ENCODE measurements at regions not wholly inside any gene's neighbourhood (a gene's known extent, or its start where the extent isn't known, plus 50 kb on each side); places are given as distances from the start of the nearest gene placed in this dataset.

DNA sequence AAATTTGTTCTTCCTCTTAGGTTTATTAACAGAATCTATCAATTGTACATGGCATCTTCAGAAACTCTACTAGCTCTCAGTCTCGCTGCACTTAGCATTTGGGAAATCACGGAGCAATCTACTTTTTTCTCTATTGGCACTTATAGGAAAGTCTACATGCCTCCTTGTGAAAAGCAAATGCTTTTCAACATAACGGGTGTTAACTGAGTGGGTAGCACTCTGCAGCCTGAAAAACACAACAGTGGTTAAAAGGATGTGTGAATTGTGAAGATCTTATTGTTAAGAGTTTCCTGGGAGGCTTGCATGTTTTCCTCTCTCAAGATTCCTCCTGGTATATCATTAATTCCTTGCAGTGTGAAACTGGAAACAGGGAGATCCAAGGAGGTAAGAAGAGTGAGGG lies 204.2 kb upstream of the SESN3 start:
- TF ChIP-seq, protein P1, sequence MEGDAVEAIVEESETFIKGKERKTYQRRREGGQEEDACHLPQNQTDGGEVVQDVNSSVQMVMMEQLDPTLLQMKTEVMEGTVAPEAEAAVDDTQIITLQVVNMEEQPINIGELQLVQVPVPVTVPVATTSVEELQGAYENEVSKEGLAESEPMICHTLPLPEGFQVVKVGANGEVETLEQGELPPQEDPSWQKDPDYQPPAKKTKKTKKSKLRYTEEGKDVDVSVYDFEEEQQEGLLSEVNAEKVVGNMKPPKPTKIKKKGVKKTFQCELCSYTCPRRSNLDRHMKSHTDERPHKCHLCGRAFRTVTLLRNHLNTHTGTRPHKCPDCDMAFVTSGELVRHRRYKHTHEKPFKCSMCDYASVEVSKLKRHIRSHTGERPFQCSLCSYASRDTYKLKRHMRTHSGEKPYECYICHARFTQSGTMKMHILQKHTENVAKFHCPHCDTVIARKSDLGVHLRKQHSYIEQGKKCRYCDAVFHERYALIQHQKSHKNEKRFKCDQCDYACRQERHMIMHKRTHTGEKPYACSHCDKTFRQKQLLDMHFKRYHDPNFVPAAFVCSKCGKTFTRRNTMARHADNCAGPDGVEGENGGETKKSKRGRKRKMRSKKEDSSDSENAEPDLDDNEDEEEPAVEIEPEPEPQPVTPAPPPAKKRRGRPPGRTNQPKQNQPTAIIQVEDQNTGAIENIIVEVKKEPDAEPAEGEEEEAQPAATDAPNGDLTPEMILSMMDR (IDR thresholded peaks at IDR 0.05), result no peak
- TF ChIP-seq TCF7L2 (IDR thresholded peaks at IDR 0.05; ENCODE audit: low read depth, low read length), result no peak
- TF ChIP-seq POLR2AphosphoS5 (IDR thresholded peaks at IDR 0.05; ENCODE audit: low read depth, low read length), result no peak

Data from Panc1 (cell line).